ENCODE measurements at regions not wholly inside any gene's neighbourhood (a gene's known extent, or its start where the extent isn't known, plus 50 kb on each side); places are given as distances from the start of the nearest gene placed in this dataset.

DNA sequence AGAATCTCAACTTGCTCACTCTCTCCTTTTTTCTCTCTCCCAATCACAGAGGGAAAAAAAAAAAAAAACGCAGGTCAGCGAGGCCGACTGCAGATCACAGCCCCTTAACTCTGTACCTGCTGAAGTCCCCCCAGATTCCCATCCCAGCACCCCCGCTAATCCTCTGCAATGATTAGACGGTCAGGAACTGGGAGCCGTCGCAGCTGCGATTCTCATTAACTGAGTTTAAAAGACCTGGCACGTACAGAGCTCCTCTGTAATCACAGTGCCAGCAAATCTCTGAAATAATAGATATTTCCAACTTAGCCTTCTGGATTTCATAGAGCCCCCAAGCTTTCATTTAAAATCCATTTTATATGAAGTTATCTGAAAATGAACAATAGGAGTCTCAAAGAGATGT, 84.4 kb downstream of the ANKRD60 start:
- DNase-seq (no peak), ATAC-seq (no peak)
- no peak overlapping the region for H3K4me3 ChIP-seq
- no peaks in the 10 kb centered on the region for H3K36me3 ChIP-seq
- no peak overlapping the region for H3K27ac ChIP-seq
- H3K4me1 ChIP-seq: peaks cover 0 to 7% of the 10 kb centered on the region in 2 donors
- intact Hi-C loops (cut with DNase I; ENCODE audit: low total_unique reads) (no loop called here), in situ Hi-C loops (cut with MboI; ENCODE audit: low sequenced_read_pairs in 4 of 4) (no loop called here)
- no peak for TF ChIP-seq POLR2A (IDR thresholded peaks at IDR 0.05)
- TF ChIP-seq, protein P1, sequence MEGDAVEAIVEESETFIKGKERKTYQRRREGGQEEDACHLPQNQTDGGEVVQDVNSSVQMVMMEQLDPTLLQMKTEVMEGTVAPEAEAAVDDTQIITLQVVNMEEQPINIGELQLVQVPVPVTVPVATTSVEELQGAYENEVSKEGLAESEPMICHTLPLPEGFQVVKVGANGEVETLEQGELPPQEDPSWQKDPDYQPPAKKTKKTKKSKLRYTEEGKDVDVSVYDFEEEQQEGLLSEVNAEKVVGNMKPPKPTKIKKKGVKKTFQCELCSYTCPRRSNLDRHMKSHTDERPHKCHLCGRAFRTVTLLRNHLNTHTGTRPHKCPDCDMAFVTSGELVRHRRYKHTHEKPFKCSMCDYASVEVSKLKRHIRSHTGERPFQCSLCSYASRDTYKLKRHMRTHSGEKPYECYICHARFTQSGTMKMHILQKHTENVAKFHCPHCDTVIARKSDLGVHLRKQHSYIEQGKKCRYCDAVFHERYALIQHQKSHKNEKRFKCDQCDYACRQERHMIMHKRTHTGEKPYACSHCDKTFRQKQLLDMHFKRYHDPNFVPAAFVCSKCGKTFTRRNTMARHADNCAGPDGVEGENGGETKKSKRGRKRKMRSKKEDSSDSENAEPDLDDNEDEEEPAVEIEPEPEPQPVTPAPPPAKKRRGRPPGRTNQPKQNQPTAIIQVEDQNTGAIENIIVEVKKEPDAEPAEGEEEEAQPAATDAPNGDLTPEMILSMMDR (IDR thresholded peaks at IDR 0.05 in 4 of 5, conservative IDR thresholded peaks at IDR 0.05 in 1 of 5): no peak
- peaks cover 0 to 6% (median 6%) of the 10 kb centered on the region in 3 donors for H3K27me3 ChIP-seq
- H3K9me3 ChIP-seq: no peaks in the 10 kb centered on the region

DNA sequence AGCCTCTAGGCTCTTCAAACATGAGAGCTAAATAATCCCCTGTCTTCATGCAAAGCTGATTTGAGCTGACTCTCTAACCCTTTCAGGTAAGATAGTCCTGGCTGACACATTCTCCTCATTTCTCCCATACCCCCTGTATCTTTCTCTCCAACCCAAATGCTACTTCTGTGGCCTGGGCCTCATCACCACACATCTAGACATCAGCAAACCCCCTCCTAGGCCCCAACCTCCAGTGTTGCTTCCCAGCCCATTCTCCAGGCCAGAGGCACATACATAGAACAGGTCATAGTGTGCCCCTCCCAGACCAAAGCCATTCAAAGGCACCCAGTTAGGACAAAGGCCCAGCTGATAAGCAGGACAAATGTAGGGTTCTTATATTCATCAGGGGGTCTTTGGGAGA, 84.9 kb downstream of the ANKRD60 start:
- peaks cover 0 to 6% (median 6%) of the 10 kb centered on the region in 3 donors for H3K27me3 ChIP-seq
- peaks cover 0 to 7% of the 10 kb centered on the region in 2 donors for H3K4me1 ChIP-seq
- TF ChIP-seq, protein P1 (IDR thresholded peaks at IDR 0.05 in 4 of 5, conservative IDR thresholded peaks at IDR 0.05 in 1 of 5): no peak
- no peak for TF ChIP-seq POLR2A (IDR thresholded peaks at IDR 0.05)
- no peaks in the 10 kb centered on the region for H3K36me3 ChIP-seq
- no peak overlapping the region for H3K27ac ChIP-seq
- H3K4me3 ChIP-seq: no peak overlapping the region
- intact Hi-C loops (cut with DNase I; ENCODE audit: low total_unique reads): no loop called here
- ATAC-seq: no peak
- no peak for DNase-seq
- H3K9me3 ChIP-seq: no peaks in the 10 kb centered on the region
- in situ Hi-C loops (cut with MboI; ENCODE audit: low sequenced_read_pairs in 4 of 4): no loop called here

DNA sequence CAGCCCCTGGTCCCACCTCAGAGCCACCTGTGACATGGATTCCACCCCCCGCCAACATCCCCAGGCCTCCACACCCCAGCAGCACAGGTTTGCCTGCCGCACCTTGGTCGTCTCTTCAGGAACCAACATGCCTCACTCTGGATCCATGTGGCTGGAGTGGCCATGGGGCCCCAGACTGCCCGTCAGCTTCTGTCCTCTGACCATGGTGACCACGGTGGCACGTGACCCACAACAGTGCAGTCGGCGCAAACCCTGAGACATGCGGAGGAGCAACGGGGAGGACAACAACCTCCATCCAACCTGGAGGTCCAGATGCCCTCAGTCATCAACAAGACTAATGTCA, 85.6 kb downstream of the ANKRD60 start:
- ATAC-seq (no peak), DNase-seq (no peak)
- TF ChIP-seq, protein P1 (IDR thresholded peaks at IDR 0.05 in 4 of 5, conservative IDR thresholded peaks at IDR 0.05 in 1 of 5): no peak
- no peak for TF ChIP-seq POLR2A (IDR thresholded peaks at IDR 0.05)
- no peaks in the 10 kb centered on the region for H3K36me3 ChIP-seq
- H3K9me3 ChIP-seq: no peaks in the 10 kb centered on the region
- peaks cover 0 to 7% of the 10 kb centered on the region in 2 donors for H3K4me1 ChIP-seq
- intact Hi-C loops (cut with DNase I; ENCODE audit: low total_unique reads) (no loop called here), in situ Hi-C loops (cut with MboI; ENCODE audit: low sequenced_read_pairs in 4 of 4) (no loop called here)
- H3K4me3 ChIP-seq: no peak overlapping the region
- no peak overlapping the region for H3K27ac ChIP-seq
- H3K27me3 ChIP-seq: peaks cover 0 to 6% (median 2%) of the 10 kb centered on the region in 3 donors

DNA sequence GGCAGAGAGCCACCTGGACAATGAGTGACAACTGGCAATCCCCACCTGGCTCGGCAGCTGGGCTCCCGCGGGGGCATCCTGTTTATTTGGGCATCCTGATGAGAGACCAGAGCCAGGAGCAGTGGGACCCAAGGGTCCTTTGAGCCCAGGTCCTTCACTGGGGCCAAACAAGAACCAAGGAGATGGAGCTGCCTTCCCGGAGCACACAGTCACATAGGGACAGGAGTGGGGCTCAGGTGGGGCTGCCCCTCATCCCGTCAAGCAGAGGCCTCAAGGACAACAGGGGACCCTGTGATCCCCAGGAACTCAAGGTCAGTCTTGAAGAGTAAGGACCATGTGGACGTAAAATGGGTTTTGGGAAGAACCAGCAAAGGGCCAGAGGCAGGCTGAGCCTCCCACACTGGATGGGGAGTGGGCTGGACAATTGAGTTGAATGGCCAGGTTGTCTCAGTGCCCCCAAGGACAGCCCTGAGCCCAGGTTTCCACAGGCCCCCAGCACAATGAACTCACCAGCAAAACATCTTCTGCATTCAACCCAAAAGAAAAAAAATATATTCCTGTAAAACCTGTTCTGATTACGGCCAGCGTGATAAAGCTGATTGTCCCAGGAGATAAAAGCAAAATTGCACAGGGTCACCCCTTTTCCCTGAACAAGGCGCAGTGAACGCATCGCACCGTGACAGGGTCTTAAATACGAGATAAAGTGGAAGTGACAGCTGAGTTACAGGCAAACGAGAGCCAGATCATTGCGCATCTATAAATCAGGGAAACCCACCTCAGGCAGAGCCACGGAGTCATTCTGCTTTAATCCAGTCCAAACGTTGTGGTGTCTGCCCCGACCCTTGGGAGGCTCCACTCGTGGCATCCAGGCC, 86.2 kb downstream of the ANKRD60 start:
- H3K9me3 ChIP-seq: no peaks in the 10 kb centered on the region
- DNase-seq (no peak), ATAC-seq (no peak)
- no peak overlapping the region for H3K4me3 ChIP-seq
- peaks cover 0 to 3% (median 2%) of the 10 kb centered on the region in 3 donors for H3K27me3 ChIP-seq
- in situ Hi-C loops (cut with MboI; ENCODE audit: low sequenced_read_pairs in 4 of 4): no loop called here
- no peaks in the 10 kb centered on the region for H3K36me3 ChIP-seq
- H3K4me1 ChIP-seq: peaks cover 0 to 7% of the 10 kb centered on the region in 2 donors
- H3K27ac ChIP-seq: no peak overlapping the region
- intact Hi-C loops (cut with DNase I; ENCODE audit: low total_unique reads): no loop called here
- no peak for TF ChIP-seq POLR2A (IDR thresholded peaks at IDR 0.05)
- TF ChIP-seq, protein P1 (IDR thresholded peaks at IDR 0.05 in 4 of 5, conservative IDR thresholded peaks at IDR 0.05 in 1 of 5): no peak
